Cerebellar nuclear complex (tissue), 1 donor: ENCODE measurements at regions not wholly inside any gene's neighbourhood (a gene's known extent, or its start where the extent isn't known, plus 50 kb on each side); places are given as distances from the start of the nearest gene placed in this dataset.

Experiments used
- DNase-seq, 2 experiments: peaks; one replicate each; lab custom pipeline; 2025; lab: John Stamatoyannopoulos, UW

GRCh38 chr11:116073854-116074837 is 569.9 kb upstream of the CADM1 start:
- DNase-seq, result peak in 1 of 2 experiments; percentile 12

DNA sequence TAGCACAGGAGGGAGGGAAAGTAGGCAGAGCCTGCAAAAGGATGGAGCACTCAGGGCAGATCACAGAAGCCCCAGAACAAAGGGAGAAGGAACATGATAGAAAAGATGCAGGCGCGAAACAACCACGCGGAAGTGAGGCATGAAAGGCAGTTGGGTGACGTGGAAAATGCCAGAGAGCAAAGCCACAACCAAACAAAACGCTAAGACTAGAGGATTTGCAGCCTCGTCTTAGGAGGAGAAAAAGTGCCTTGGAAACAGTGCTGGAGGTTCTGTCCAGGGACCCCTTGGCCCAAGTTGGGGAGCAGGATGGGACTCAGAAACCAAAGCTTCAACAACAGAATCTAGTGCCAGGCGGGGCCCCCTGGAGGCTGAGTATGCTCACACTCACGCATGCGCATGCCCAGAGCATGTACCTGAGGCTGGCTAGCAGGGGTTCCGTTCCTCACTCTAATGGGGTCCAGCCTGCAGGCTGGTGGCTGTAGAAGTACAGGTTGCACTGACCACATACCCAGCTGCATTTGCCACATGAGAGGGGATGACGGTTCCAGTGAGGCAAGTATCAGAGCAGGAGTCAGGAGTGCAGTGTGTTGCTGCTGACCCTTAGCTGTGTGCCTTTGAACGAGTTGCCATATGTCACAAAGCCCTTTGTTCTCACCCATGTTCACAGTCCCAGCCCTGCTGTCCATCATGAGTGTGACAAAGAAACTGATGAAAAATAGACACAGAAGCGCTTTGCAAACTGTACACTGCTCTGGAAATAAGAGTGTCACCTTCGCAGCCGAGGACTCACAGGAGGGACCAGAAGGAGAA is 568.6 kb upstream of the CADM1 start:
- no peak for DNase-seq

DNA sequence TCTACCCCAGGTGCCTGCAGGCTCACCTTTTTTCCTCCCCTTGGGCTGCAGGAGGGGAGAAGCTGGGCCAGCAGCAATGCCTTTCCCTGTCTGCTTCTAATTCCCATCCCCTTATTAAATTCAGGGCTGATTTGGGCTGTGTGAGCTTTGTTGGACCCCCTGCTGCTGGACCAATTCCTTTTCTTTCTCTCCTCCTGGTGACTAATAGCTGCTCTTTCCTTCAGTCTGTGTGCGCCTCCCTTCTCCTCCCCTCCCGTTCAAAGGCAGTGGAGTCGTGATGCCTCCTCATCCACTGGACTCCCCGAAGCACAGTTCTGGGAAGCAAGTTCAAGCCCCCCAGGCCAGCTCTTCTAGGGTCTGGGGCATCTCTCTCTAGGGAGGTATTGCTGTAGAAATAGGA is 567.9 kb upstream of the CADM1 start:
- DNase-seq, result no peak

- DNase-seq, result no peak
These were observed 567.0 kb upstream of the CADM1 start for GRCh38 chr11:116071241-116071640.

- no peak for DNase-seq
These were observed 566.3 kb upstream of the CADM1 start for GRCh38 chr11:116070520-116070919.

DNA sequence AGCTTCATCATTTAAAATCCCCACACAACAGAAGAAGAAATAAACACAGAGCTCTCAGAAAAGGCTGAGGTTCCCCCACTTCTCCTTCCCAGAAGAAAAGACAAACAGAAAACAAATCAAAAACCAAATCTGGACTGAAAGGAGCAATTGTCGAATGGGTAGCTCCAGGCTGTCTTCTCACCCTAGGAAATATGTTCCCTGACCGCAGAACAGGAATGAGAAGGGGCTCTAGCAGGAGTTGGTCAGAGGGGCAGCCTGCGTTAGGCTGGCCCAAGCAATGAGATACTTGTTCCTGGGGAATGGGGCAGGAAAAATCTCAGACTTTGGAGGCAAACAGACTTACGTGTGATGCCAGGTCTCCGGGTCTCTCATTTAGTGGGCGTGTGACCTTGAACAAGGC is 562.6 kb upstream of the CADM1 start:
- DNase-seq, result no peak

DNA sequence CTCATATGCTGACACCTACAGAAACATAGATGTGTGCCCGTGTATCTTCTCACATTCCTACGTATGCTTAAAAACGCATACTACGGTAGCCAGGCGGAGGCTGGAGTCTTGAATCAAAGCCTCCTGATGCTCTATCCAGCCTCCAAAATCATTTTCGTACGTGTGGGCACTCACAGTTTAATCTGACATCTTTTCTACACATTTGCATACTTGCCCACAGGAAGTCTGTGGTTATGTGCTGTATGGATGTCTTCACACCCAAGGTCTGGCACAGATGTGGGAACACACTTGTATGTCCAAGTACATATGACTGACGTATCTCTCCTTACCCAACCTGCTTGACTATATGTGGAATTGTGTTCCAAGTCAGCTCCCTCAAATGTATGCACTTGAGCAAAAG is 561.8 kb upstream of the CADM1 start:
- no peak for DNase-seq

- DNase-seq, result no peak
These were observed 561.1 kb upstream of the CADM1 start for GRCh38 chr11:116065191-116065895.

- no peak for DNase-seq
These were observed 558.4 kb upstream of the CADM1 start for GRCh38 chr11:116062490-116063171.

GRCh38 chr11:116062129-116062489 is 557.9 kb upstream of the CADM1 start:
- DNase-seq, result no peak

DNA sequence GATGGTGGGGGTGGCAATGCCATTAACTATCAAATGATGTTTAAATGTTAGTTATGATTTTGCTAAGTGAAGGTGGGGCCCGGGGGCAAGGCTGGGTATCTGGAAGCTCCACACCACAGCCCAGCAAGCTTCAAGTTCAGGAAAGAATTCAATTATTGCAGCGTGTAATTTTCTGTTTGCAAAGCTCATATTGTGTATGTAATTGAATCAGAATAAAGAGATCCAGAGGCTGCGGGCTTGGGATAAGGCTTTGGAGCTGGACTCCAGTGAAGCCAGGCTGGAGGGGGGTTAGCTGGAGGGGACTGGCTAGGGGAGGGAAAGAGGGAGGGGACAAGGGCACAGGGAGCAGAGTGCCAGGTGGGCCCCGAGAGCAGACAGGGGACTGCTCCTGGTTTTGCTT is 557.1 kb upstream of the CADM1 start:
- no peak for DNase-seq

DNA sequence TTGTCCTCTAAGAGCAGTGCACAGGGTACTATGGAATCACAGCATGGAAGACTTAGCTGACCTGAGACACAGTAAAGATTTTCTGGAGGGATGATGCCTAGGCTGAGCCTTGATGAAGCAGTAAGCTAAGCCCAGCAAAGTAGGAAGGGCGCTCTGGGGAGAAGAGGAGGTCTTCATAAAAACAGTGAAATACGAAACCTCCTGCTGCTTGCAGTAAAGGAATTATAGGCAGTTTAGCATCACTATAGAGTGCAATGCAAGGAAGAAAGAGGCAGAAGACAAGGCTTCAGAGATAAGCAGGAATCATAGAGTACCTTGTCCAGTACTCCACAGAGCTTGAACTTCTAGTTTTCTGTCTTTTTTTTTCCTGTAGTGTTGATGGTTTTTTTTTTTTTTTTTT is 555.7 kb upstream of the CADM1 start:
- no peak for DNase-seq

GRCh38 chr11:116057000-116057399 is 552.8 kb upstream of the CADM1 start:
- DNase-seq, result no peak

- no peak for DNase-seq
These were observed 550.8 kb upstream of the CADM1 start for GRCh38 chr11:116055064-116055463.

- no peak for DNase-seq
These were observed 549.3 kb upstream of the CADM1 start for GRCh38 chr11:116053548-116053919.

DNA sequence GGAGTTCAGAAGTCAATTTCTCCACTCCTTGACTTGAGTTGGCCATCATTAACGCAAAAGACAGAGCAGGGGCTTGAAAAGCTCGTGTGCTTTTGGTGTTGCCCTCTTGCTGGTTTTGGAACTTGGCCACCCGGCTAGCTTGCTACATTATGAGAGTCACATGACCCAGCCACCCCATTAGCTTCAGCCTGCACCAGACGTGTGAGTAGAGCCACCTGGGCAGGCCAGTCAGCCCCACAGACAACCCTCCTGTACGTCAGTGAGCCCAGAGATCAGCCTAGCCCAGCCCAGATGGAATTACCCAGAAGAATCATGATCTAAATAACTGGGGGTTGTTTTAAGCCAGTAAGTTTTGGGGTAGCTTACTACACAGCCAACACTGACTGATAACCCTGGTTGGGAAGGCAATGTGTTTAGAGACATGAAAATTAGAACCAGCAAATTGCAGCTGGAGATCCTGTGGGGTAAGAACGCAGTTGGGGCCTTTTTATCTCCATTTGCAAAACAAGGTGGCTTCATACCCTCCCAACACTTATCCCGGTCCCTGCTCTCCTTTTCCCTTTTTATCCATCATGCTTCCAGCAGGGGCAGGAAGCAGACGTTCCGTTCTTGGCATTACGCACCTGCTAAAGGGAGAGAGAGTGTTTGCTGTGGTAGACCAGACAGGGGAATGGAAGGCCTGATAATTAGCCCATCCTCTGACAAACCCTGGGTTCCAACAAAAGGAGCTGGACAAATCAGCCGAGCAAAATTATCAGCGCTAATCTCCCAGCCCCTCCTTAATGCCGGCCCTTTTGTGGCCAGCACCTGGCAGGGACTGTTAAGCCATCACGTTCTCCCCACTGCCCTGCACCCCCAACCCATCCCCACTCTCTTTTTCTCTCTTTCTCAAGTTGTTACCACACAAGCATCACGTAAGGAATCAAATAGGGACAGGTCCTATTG is 548.7 kb upstream of the CADM1 start:
- DNase-seq, result no peak

DNA sequence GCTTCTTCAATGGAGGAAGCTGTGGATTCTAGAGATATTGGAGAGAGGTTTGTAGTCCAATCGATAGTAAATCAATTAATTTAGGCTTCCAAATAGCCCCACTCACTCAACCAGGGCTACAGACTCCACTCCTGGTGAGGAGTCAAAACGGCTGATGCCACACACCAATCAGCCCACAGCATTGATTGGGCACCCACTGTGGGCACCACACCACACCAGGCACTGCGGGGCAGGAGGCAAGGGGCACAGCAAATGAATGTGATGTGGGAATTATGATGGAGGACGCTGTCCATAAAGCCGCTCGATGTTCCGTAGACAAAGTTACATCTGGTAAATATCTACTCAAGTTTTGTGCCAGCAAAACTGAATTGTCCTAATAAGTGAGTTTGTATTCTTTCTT is 547.3 kb upstream of the CADM1 start:
- DNase-seq, result no peak

GRCh38 chr11:116049383-116049782 is 545.2 kb upstream of the CADM1 start:
- no peak for DNase-seq

GRCh38 chr11:116046127-116046526 is 541.9 kb upstream of the CADM1 start:
- no peak for DNase-seq

DNA sequence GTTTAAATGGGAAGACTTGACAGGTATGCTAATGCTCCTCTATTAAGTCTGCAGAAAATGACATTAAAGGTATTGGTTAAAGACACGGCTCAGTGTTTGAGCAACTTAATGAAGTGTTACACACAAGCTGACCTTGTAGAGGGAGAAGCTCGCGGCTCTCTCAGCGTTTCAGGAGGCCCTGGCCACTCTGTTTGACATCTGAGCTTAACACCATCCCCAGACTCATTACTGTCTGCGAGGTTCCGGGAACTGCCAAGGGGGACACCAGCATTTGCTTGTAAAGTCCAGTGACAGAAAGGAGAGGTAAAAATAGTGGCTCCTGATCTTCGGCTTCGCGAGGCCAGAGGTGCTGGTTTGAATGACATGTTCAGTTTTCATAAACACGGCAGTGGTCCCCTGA is 540.7 kb upstream of the CADM1 start:
- DNase-seq, result no peak

DNA sequence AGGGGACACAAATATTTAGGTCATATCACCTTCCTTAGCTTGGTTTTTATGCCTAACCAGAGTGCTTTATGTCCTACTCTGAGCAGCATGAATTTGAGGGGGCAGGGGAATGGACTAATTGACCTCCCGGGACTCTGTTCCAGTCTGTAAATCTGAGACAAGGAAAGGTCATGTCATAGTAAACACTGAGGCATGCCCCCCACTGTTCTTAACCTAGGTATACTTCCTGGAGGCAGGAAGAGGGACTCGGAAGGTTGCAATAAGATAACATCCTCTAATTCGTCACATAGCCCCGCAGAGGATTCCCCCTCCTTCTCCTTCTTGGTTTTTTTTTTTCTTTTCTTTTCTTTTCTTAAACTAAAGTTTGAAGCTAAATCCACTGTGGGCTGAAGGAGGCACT is 540.3 kb upstream of the CADM1 start:
- no peak for DNase-seq
